Ureter (tissue), 1 donor: ENCODE measurements at regions not wholly inside any gene's neighbourhood (a gene's known extent, or its start where the extent isn't known, plus 50 kb on each side); places are given as distances from the start of the nearest gene placed in this dataset.

Source experiments
- DNase-seq: peaks from one replicate; pipeline ENCODE4 v3.0.0-alpha.2; 2020; ENCODE audit warnings: low spot score
- donor health status: DM: yes; HTN: yes; CAD: no.

- DNase-seq: no peak
These were observed 95.5 kb downstream of the CEBPB start for GRCh38 chr20:50286174-50286511.

GRCh38 chr20:50286609-50287008 lies 96.0 kb downstream of the CEBPB start:
- DNase-seq: no peak

- DNase-seq: no peak
These were observed 96.9 kb downstream of the CEBPB start for GRCh38 chr20:50287512-50287911.

GRCh38 chr20:50288128-50288623 lies 97.5 kb downstream of the CEBPB start:
- DNase-seq: no peak

- no peak for DNase-seq
These were observed 99.0 kb downstream of the CEBPB start for GRCh38 chr20:50289581-50289980.

- no peak for DNase-seq
These were observed 99.5 kb downstream of the CEBPB start for GRCh38 chr20:50290112-50290511.

GRCh38 chr20:50290808-50291207 lies 100.2 kb downstream of the CEBPB start:
- no peak for DNase-seq

GRCh38 chr20:50291254-50292078 lies 100.8 kb downstream of the CEBPB start:
- DNase-seq: no peak

- DNase-seq: no peak
These were observed 101.5 kb downstream of the CEBPB start for GRCh38 chr20:50292079-50292590.

GRCh38 chr20:50292591-50293283 lies 102.1 kb downstream of the CEBPB start:
- peak; percentile 95 for DNase-seq

GRCh38 chr20:50293284-50294139 lies 102.9 kb downstream of the CEBPB start:
- no peak for DNase-seq

- DNase-seq: no peak
These were observed 103.8 kb downstream of the CEBPB start for GRCh38 chr20:50294164-50295088.

GRCh38 chr20:50295345-50295744 lies 104.7 kb downstream of the CEBPB start:
- DNase-seq: no peak

GRCh38 chr20:50295762-50296449 lies 105.3 kb downstream of the CEBPB start:
- no peak for DNase-seq

- DNase-seq: no peak
These were observed 106.1 kb downstream of the CEBPB start for GRCh38 chr20:50296450-50297375.

- no peak for DNase-seq
These were observed 107.1 kb downstream of the CEBPB start for GRCh38 chr20:50297498-50298376.

- no peak for DNase-seq
These were observed 108.1 kb downstream of the CEBPB start for GRCh38 chr20:50298554-50299324.

- DNase-seq: no peak
These were observed 108.6 kb downstream of the CEBPB start for GRCh38 chr20:50299325-50299629.
